ENCODE measurements at regions not wholly inside any gene's neighbourhood (a gene's known extent, or its start where the extent isn't known, plus 50 kb on each side); places are given as distances from the start of the nearest gene placed in this dataset.

DNA sequence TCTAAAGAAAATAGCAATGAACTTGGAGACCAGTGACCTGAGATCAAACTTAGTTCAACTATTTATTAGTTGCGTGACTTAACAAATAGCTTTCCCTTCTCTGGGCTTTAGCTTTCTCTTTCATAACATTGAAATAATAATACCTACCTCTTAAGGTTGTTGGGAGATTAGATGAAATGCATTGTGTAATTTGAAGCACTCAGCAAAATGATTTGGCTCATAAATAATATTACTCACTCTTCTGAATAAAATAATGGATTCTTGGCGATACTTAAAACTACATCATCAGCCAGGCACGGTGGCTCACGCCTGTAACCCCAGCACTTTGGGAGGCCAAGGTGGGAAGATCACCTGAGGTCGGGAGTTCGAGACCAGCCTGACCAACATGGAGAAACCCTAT is 556.2 kb upstream of the JARID2 start:
- DNase-seq (ENCODE audit: extremely low spot score, insufficient read length, low read depth) (no peak), FAIRE-seq (no peak)

DNA sequence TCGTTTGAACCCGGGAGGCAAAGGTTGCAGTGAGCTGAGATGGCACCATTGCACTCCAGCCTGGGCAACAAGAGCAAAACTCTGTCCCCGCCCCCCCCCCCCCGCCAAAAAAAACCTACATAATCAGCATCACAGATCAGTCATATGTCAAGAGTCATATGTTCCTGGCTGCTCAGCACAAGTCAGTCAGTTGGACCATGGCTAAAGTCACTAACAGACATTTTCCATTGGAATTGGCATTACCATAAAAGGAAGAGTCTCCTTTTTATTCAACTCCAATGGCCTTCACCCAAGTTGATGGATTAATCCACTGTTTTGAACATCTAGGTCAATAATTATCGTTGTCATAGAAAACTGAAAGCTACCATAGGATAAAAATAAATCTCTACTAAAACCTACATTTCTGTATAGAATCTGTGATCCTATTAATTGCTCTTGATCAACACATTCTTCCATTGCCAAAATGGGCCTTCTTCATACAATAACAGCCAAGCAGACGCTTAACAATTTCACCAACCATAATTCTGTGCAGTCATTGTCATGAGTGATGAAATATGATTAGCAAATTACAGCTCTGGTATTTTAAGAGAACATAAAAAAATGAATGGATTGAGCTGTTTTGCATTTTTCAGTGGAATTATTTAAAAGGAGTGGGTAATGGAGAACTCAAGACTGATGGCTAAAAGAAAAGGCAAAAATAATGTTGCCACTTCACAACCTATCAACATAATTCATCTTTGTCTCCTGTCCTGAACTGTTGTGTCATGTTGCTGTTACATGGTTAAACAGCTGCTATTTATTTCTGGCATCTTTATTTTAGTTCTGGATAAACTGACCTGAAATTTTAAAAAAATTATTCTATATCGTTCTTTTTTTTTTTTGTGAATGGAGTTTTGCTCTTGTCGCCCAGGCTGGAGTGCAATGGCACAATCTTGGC is 555.5 kb upstream of the JARID2 start:
- DNase-seq (ENCODE audit: extremely low spot score, insufficient read length, low read depth) (no peak), FAIRE-seq (no peak)

DNA sequence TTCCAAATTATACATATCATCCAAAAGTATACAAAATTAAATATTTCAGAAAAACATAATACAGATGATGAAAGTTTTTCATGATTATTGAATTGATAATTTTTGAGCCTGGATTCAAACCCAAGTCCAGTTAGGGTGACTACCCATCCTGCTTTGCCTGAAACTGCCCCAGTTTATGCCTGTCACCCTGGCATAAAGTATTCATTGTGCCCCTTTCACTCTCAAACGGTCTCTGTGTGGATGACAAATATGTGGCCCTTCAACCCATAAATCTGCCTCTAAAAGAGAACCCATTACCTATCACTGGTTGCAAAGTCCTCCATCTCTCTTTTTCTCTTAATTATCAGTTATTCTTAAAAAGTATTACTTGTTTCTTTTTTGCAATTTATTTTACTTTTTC is 553.7 kb upstream of the JARID2 start:
- FAIRE-seq (no peak), DNase-seq (ENCODE audit: extremely low spot score, insufficient read length, low read depth) (no peak)

DNA sequence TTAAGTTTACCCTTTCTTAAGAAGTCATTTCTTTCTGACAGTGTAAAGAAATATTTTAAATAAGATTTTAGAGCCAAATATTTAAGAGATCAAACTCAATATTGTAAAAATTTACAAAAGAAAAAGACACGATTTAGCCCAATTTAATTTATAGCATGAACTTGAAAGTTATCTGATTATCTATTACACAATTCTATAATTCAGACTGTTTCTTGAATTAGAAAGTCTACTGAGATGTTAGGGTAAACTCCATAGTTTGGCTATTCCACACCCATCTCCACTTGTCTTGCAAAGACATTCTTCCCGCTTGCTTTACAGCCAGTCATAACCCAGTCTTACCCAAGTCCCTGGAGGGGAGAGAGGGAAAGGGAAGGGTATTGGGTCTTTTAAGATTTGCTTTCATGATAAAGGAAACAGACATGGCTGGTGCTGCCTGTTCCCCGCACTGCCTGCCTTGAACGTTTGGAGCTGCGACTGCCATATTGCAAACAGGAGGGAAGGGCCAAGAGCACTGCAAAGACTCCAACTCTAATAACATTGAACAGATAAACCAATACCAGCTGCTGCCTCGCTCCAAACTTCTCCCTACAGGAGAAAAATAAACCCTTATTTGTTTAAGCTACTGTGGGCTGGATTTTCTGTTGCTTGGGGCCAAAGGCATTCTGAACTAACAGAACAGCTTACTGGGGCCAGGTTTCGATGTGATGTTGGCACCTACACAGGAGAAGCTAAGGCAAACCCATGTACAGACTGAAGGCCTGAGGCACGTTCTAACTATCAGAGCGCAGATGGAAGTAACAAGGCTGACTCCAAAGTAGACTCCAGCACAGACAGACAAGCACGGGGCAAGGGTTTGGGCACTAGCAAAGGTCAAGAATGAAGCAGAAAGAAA is 552.3 kb upstream of the JARID2 start:
- no peak for FAIRE-seq

DNA sequence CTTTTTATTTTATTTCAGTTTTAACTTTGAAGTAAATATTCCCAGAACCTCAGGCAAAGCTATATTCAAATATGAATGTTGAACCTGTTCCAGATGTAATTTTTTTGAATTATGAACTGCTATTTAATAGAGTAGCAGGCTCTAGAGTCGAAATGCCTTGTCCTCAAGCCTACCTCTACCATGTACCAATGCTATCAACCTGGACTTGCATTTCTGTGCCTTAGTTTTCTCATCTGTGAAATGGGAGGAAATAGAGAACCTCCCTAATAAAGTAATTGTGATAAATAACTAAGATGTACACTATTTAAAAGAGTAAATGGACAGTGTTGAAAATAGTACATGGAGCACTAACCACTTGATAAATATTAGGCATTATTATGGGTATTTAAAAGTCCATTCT is 551.6 kb upstream of the JARID2 start:
- DNase-seq (ENCODE audit: extremely low spot score, insufficient read length, low read depth) = no peak
- no peak for FAIRE-seq

More for the DNA sequence above, 552.3 kb upstream of the JARID2 start:
- no peak for DNase-seq (ENCODE audit: extremely low spot score, insufficient read length, low read depth)

DNA sequence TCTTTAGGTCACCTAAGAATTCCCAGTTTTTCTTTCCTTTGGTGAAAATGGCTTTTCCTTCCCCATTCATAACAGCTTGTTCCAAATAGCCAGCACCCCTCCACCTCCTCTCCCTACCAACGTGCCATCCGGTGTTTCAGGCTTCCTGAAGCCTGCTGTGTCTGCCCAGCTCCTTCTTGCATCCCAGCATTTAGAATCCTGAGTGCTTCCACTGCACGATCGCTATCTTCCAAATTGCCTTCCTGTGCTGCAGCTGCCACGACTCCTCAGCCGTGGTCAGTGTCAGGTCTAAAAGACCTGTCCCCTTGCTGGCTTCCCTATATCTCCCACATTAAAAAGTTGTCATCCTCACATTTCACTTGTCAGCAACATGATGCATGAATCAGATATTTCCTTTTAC is 550.3 kb upstream of the JARID2 start:
- no peak for FAIRE-seq
- DNase-seq (ENCODE audit: extremely low spot score, insufficient read length, low read depth) = no peak

DNA sequence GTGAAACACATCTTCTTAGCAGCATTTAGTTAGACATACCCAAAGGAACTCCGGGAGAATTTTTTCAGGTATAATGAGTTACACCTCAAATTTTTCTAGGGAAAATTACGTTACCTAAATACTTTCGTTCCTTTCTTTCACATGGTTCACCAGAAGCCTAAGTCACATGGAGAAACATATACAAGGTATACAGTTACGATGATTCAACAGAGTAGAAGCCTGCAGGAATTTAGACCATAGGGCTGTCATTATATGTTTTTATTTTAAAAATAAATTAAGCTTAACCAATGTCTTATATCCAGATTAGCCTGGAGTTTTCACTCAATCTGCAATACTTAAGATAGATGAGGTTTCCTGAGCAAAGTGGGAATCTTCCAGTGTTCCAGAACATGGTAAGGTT is 549.5 kb upstream of the JARID2 start:
- DNase-seq (ENCODE audit: extremely low spot score, insufficient read length, low read depth) = no peak
- FAIRE-seq = no peak

DNA sequence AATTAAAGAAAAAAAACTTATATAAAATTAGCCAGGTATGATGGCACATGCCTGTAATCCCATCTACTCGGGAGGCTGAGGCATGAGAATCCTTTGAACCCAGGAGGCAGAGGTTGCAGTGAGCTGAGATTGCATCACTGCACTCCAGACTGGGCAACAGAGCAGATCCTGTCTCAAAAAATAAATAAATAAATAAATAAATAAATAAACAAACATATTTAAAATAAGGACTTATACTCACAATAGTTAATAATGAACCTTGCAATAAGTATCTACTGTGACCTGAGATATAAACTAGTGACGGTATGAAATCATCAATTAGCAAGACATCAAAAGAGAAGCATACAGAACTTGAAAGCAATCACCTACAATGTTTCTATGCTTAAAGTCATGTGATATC is 548.4 kb upstream of the JARID2 start:
- no peak for FAIRE-seq
- DNase-seq (ENCODE audit: extremely low spot score, insufficient read length, low read depth) = no peak

DNA sequence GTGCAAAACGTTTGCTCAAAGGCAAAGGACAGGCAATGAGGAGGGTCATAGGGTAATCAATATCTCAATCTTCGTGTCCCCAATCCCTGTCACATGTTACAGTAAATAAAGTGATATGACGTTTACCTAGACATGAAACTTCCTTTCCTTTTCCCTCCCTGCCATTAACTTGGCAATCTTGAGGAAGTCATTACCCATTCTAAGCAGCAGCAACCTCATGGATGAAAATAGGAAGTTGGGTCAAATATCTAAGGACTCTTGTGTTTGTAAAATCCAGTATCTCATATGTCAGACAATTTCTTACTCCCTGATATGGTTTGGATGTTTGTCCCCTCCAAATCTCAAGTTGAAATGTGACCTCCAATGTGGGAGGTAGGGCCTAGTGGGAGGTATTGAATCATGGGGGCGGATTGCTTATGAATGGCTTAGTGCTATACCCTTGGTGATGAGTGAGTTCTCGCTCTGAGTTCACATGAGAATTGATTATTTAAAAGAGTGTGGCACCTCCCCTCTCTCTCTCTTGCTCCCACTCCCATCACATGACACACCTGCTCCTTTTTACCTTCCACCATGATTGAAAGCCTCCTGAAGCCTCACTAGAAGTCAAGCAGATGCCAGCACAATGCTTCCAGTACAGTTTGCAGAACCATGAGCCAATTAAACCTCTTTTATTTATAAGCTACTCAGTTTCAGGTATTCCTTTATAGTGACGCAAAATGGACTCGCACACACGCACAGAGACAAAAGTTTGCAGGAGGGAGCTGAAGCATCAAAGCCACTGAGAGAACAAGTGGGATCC is 545.9 kb upstream of the JARID2 start:
- no peak for FAIRE-seq
- DNase-seq (ENCODE audit: extremely low spot score, insufficient read length, low read depth) = no peak

DNA sequence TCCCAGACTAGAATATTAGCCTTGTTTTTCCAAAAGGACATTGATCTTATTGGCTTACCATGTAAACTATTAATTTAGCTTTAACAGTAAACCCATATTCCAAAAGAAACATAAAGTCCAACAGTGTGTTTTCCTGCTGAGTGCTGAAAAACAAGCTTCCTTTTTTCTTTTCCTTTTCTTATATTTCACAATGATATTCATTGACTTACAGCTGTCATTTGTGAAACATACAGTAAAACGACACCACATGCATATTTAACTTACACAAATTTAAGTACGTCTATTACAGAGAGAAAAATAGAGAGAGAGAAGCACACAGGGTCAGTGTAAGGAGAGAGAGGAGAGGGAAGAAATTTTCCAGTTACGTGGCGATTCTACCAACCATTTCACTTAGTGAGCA is 543.9 kb upstream of the JARID2 start:
- DNase-seq (ENCODE audit: extremely low spot score, insufficient read length, low read depth) (no peak), FAIRE-seq (no peak)

DNA sequence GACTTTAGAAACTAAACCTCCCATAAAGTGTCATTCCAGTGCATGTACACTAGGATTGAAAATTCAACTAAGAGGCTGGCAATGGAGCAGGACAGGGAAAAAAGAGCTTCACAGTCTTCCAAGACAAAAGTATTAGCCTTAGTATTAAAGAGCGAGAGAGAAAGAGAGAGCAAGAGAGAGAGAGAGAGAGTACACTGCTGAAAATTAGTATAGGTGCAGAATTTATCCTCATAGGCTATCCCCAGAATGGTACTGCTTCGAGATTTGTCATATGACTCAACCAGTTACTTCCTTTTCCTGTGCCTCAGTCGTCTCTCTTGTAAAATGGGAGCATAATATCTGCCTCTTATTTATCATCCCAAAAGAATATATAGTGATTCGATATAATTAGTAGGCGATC is 543.2 kb upstream of the JARID2 start:
- FAIRE-seq = no peak
- DNase-seq (ENCODE audit: extremely low spot score, insufficient read length, low read depth) = no peak

DNA sequence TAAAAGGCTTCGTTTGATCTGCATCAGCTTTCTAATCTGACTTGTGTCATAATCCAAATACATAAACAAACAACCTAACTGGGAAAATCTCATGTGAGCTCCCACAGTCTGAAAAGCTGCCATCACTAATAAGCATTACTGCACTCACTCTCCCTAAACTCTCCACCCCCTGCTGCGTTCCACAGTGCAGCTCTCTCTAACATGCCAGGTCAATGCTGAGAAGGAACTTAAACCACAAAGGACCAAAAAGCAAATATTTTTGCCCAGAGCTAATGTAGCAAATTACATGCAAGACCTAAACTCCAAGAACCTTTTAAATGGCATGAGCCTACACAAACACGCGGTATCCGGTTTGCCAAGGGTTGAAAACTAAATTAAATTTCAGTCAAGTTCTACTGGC is 542.3 kb upstream of the JARID2 start:
- DNase-seq (ENCODE audit: extremely low spot score, insufficient read length, low read depth) = no peak
- FAIRE-seq = no peak

DNA sequence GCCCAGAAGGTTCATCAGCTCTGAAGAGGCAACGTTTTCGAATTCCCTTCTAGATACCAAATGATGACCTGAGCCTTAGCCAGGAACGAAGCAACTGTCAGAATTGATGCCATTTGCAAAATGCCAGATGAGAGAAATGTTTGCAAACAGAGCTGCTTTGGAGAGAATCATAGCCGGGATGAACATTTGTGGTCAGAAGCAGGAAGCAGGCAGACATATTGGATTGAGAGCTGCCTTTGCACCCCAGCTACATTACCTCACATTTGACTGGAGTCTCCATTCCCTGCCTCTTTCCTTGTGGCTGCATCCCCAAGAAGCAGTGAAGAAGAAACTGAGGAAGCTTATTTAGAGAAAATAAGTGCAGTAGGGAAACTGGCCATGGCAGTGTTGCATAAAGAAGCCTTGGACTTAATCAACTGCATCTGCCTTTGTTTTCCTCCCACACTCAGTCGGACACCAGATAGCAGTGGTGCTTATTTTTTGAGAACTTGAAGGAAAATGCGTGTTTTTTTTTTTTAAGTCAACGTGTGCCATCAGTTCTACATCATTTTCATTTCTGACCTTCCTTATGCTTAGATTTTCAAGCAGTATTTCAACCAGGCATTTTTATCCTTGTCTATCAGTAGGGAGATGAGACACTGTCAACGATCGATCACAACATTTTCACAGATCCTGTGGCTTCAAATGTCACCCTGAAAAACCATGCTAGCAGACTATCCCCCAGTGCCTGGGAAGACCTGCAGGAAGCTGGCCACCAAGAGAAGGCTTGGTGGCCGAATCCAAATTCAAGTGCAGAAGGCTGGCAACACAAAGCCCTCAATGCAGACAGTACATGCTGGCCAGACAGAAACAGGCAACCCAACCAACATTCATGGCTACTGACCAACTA is 541.2 kb upstream of the JARID2 start:
- FAIRE-seq = no peak
- no peak for DNase-seq (ENCODE audit: extremely low spot score, insufficient read length, low read depth)

DNA sequence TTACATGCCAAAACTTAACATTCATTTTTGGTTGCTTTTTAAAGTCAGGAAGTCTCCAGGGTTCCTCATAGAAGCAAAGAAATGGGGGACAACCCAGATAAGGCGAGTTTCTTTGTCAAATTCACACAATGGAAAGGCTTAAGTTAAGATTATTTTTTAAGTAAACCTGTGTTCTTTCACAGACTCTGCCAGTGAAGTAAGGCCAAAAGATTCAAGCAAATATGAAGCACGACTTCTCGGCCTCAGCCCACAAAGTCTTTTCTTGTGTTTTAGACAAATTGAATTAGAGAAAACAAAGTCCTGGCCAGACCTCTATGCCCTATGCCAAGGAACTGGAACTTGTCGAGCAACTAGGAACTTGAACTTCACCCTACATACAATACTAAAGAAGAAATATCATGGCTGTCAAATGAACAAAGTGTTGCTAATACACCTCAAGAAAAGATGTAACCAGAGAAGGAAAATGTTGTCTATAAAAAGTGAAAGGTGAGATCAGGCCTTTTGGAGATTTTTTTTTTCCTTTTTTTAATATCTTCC is 540.0 kb upstream of the JARID2 start:
- FAIRE-seq (no peak), DNase-seq (ENCODE audit: extremely low spot score, insufficient read length, low read depth) (no peak)

DNA sequence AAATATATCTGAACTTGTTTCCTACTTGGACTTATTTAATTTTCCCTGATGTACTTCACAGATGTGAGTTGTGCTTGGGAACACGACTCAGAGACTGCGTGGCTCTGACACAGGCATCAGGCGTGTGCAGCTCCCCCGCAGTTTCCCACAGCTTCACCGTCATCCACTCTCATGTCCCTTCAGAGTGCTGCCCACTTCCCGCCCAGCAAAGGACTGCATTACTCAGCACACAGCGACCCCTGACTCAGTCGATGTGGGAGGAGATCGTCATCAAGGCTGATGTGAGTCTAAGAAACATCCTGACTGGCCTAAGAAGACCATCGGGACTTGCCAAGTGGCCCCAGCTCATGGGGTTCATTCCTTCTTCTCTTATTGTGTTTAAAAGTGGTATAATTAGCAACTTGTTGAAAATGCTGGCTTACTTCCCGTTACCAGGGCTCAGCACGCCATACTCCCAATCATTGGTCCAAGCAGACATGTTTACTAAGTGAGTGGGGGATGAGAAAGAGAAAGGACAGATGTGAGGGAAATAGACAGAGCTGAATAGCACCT is 539.4 kb upstream of the JARID2 start:
- DNase-seq (ENCODE audit: extremely low spot score, insufficient read length, low read depth) (no peak), FAIRE-seq (no peak)

DNA sequence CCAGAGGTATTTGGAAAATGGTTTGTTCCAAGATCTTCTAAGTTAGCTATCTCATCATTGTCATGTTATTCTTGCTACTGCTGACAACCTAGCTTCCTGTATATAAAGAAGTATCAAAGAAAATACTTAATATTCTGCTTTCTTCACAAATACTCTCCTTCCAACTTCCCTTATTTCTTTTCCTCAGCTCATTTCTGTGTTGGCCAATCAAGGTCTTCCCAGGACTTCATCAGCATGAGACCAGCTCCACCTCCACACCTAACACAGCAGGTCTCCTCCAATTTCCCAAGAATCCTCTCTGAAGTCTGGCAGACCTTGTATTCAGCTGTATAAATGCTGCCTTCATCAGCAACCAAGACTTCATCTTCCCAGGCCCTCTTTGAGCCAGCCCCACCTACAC is 538.6 kb upstream of the JARID2 start:
- DNase-seq (ENCODE audit: extremely low spot score, insufficient read length, low read depth) (no peak), FAIRE-seq (no peak)

DNA sequence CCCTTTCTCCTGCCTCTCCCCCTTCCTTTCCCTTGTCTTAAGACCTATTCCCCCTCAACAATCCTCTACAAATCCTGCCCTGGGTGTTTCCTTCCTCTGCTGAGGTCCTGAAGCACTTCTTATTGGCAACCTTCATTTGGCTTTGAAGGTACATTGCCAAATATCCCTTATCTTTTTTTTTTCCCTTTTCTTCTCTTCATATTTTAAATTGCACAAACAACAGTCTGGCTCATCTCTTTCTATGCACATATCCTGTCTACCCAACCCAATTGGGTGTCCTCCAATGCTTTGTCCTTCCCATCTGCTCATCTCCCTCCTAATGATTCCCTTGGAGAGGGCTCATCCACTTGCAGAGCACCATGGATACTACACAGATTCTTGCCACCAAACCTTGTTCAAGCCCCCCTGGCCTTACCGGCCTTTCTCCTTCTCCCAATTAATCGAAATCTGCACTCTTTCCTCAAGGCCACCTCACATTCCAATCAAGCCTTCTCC is 537.9 kb upstream of the JARID2 start:
- DNase-seq (ENCODE audit: extremely low spot score, insufficient read length, low read depth) (no peak), FAIRE-seq (no peak)

DNA sequence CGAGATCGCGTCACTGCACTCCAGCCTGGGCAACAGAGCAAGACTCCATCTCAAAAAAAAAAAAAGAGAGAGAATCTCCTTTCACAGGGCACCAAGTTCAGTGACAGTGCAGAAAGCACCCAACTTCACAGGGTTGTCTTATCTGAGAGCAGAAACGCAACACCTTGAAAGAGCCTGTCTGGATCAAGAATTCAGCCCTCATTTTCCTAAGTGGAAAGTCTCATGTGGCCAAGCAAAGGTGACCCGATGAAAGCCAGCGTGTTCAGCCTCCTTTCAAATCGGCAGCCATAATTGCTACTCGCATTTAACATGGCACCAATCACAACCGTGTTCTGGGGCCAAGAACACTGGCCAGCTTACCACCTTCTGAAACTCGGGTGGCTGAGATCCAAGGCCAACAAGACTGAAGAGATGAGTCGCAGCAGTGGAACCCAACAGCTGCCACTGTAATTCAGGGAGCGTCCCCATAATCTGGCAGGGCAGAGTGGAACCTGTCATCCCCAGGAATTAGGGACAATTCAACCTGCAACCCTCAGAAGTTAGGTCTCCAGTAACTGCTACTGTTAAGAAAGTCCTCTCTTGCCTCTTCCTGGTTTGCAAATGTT is 536.7 kb upstream of the JARID2 start:
- no peak for DNase-seq (ENCODE audit: extremely low spot score, insufficient read length, low read depth)
- no peak for FAIRE-seq

All from GM18507 (cell line).